HUDEP-2 (cell line): ENCODE measurements at regions not wholly inside any gene's neighbourhood (a gene's known extent, or its start where the extent isn't known, plus 50 kb on each side); places are given as distances from the start of the nearest gene placed in this dataset.
"Not testable (repeated sequence)": the region's sequence is repeated elsewhere in the genome, so short reads cannot be mapped to it uniquely, and the experiment has no call there.

Experiments
- DNase-seq, 76 experiments: peaks; one replicate each; lab custom pipeline; 2025; ENCODE audit not compliant: unreplicated experiment in 76 of 76; lab: John Stamatoyannopoulos, UW

DNA sequence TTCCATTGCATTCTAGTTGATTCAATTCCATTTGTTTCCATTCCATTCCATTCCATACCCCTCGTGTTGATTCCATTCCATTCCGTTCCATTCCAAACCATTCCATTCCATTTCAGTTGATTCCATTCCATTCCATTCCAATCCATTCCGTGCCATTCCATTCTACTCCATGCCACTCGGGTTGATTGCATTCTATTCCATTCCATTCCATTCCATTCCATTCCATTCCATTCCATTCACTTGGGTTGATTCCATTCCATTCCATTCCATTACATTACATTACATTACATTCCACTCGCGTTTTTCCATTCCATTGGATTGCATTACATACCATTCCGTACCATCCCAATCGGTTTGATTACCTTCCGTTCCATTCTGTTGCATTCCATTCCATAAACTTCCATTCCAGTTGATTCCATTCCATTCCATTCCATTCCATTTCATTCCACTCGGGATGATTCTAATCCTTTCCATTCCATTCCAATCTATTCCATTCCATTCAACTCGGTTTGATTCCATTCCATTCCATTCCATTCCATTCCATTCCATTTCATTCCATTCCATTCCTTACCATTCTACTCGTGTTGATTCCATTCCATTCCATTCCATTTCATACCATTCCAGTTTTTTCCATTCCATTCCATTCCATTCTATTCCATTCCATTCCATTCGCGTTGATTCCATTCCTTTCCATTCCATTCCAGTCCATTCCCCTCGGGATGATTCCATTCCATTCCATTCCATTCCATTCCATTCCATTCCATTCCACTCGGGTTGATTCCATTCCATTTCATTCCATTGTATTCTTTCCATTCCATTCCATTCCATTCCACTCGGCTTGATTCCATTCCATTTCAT is 1140.4 kb downstream of the RPIA start:
- no peak for DNase-seq

DNA sequence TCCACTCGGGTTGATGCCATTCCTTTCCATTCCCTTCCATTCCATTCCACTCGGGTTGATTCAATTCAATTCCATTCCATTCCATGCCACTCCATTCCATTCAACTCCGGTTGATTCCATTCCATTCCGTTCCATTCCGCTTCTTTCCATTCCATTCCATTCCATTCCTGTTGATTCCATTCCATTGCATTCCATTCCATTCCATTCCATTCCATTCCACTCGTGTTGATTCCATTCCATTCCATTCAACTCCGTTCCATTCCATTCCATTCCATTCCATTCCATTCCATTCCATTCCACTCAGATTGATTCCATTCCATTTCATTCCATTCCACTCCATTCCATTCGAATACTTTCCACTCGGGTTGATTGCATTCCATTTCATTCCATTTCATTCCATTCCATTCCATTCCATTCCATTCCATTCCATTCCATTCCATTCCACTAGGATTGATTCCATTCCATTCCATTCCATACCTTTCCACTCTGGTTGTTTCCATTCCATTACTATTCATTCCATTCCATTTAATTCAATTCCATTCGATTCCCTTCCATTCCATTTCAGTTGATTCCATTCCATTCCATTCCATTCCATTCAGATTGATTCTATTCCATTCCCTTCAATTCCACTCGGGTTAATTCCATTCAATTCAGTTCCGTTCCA is 1141.8 kb downstream of the RPIA start:
- DNase-seq: no peak

DNA sequence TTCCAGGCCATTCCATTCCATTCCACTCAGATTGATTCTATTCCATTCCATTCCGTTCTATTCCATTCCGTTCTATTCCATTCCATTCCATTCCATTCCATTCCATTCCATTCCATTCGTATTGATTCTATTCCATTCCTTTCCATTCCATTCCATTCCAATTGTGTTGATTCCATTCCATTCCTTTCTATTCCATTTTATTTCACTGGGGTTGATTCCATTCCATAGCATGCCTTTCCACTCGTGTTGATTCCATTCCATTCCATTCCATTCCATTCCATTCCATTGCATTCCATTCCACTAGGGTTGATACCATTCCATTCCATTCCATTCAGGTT is 1142.3 kb downstream of the RPIA start:
- DNase-seq: no peak

DNA sequence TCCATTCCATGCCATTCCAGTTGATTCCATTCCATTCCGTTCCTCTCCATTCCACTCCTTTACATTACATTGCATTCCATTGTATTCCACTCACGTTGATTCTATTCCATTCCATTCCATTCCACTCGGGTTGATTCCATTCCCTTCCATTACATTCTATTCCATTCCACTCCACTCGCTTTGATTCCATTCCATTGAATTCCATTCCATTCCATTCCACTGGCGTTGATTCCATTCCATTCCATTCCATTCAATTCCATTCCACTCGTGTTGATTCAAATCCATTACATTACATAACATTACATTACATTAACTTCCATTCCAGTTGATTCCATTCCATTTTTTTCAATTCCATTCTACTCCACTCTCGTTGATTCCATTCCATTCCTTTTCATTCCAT is 1142.8 kb downstream of the RPIA start:
- DNase-seq: no peak

DNA sequence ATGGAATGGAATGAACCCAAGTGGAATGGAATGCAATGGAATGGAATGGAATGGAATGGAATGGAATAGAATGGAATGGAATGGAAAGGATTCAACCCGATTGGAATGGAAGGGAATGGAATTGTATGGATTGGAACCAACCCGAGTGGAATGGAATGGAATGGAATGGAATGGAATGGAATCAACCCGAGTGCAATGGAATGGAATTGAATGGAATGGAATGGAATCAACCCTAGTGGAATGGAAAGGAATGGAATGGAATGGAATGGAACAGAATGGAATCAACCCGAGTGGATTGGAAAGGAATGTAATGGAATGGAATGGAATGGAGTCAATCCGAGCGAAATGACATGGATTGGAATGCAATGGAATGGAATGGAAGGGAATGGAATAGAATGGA is 1144.9 kb downstream of the RPIA start:
- not testable (repeated sequence) for DNase-seq

DNA sequence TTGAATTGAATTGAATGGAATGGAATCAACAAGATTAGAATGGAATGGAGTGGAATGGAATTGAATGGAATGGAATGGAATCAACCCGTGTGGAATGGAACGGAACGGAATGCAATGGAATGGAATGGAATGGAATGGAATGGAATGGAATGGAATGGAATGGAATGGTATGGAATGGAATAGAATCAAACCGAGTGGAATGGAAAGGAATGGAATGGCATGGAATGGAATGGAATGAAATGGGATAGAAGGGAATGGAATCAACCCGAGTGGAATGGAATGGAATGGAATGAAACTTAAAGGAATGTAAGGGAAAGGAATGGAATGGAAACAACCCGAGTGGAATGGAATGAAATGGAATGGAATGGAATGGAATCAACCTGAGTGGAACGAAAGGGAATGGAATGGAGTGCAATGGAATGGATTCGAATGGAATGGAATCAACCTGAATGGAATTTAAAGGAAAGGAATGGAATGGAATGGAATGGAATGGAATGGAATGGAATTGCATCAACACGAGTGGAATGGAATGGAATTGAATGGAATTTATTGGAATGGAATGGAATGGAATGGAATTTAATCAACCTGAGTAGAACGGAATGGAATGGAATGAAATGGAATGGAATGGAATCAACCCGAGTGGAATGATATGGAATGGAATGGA is 1146.6 kb downstream of the RPIA start:
- no peak for DNase-seq

DNA sequence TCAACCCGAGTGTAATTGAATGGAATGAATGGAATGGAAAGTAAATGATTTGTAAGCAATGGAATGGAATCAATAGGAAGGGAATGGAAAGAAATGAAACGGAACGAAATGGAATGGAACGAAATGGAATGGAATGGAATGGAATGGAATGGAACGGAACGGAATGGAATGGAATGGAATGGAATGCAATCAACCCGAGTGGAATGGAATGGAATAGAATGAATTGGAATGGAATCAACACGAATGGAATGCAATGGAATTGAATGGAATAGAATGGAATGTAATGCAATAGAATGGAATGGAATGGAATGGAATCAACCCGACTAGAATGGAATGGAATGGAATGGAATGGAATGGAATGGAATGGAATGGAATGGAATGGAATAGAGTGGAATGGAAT is 1148.7 kb downstream of the RPIA start:
- DNase-seq: not testable (repeated sequence)

DNA sequence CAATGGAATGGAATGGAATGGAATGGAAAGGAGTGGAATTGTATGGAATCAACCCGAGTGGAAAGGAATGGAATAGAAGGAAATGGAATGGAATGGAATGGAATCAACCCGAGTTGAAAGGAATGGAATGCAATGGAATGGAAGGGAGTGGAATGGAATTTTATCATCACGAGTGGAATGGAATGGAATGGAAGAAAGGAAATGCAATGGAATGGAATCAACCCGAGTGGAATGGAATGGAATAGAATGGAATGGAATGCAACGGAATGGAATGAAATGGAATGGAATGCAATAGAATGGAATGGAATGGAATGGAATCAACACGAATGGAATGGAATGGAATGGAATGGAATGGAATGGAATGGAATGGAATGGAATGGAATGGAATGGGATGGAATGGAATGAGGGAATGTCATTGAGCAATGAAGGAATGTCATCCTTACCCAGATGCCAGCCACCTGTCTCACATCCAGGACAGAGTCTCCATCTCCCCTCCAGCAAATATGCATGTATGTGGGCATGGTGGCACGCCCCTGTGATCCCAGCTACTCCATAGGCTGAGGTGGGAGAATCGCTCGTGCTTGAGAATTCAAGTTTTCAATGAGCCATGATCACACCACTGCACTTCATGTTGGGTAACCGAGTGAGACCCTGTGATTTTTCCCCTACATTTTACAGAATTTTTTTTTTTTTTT is 1149.5 kb downstream of the RPIA start:
- DNase-seq: not testable (repeated sequence)

DNA sequence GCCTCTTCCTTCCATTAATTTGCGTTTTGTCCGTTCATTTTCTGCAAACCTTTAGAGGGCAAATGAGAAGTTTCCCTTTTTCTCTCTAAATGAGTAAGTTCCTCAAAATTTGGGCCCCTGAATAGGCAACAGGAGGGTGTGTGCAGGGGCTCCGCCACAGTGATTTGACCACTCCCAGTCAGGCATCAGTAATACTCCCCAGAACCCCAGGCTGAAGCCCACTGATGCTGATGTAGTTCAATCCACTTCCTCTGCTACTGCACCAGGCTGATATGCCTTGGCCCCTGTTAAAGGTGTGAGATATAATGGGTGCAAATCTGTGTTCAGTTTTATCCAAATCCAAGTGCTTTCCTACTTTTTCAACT is 1150.0 kb downstream of the RPIA start:
- no peak for DNase-seq

DNA sequence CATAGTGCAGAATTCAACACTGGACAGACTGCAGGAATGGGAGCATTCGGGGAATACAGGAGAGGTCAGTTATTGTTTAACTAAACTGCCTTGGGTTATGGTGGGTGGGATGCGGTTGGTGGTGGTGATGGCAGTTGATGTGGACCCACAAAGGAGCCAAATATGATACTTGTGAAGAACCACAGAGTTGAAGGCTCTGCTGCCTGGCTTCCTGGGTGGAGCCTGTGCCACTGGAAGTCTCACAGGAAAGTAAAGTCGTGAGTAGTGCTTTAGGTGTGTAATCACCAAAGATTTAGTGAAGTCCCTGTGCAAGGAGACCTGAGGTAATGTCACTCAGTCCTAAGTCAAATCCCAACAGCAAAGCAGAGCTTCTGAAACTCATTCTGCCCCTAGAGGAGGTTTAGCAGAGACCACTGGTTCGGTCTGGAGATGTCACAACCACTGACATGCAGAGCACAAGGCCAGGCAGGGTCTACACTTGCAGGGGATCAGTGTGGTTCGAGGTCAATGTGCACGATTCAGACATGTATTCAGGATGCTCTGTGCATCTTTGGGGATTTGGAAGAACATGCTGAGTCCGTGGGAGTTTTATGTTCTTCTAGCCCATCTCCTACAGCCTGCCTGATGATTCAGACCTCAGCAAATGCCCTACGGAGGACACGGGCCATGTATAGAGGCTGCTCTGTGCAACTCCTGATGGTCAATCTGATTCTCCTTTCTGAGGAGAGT is 1150.9 kb downstream of the RPIA start:
- DNase-seq: no peak

DNA sequence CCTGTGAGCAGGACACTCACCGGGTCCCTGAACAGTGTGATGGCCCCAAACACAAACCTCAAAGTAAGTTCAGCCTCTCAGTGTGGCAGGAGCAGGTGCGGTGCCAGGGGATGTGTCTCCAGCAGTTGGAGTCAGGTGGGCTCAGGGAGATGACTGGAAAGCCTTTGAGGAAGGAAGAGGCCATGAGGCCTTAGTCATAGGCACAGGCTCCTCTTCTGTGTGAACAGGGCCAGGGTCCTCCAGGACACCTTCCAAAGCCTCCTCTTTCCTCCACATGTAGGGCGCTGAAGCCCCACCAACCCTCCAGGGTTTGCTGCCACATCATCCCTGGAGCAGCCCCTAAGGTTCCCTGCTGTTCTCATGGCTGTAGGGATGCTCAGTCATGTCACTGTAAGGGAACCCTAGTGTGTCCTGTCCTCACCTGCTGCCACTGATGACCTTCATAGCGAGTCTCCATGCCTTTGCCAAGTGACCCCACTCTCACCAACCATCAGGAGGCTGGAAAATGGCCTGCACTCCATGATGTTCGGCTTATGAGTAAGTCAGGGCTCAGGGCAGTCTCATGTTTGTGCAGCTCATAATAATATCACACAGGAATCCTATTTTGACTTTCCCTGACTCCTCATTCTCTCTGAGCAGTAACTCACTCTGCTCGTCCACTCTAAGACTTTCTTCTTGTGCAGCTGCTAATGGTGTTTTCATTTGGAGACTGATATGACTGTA is 1152.9 kb downstream of the RPIA start:
- no peak for DNase-seq

DNA sequence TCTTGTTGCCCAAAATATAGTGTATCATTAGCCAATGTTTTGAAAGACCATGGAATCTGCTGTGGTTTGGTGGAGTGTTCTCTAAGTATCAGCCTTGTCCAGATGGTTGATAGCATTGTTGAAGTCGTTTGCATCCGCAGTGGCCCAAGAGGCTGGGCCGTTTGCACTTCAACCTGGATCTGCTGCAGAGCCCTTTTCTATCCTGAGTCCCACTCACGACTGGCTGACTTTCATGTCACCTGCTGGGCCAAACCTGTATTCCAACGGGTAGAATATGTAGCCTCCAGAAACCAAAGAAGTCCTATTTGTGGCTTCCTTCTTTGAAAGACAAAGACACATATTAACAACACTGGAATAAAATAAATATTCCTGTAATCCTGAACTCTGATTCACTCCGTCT is 1154.1 kb downstream of the RPIA start:
- no peak for DNase-seq

DNA sequence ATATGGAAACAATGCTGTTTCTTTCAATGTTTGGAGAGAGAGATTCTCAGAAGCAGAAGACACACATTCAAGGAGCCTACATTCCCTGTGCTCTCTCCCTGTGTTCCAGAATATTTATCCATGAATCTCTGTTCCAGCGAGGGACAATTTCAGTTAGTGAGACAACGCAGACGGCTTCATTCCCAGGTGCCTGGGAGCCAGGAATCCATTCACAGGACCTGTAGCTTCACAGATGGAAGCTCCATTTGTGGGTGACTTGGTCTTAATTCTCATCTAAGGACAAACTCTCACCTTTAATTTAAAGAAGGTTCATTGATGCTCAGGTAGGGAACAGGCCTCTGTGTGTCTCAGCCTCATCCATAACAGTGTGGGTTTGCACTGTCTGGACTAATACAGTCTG is 1156.6 kb downstream of the RPIA start:
- no peak for DNase-seq

DNA sequence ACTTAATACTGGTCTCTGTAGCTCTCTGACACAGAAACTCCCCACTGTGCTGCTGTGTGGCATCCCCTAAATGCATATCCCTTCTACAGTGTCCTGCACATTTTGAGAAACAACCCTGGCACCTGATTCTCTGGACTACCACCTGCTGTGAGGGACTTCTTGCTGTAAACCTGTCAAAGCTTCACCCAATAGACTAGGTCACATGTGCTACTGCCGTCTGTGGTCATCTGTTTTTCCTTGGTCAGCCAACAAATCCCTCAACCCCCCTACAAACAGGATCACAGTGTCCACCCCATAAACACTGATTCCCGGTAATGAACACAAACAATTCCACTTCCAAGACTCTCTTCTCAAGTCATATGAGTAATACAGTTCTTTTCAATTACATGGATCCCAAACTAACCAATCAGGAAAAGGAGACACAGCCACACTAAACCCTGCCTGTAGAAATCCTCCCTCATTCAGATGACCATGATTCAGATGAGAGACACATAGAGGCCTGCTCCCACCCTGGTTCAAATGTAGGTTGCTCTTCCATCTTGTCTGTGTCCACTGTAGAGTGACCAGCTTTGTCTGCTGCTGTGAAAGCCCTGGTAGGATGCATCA is 1157.4 kb downstream of the RPIA start:
- DNase-seq: no peak

DNA sequence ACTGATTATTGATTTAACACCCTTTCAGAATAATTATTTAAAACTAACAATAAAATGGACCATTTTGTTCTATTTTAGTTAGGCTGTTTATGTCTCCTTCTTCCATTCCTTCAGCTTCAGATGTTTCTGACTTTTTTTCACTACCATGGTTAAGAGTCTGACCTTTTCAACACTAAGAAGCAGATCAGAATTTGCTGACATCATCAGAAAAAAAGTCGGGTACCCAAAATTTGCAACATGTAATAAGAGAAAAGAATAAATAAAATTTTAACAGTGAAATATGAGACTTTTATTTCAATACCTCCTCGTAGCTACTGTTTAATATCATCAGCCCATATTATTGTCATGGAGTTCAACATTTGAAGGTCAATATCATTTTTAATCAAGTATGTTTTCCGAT is 1158.3 kb downstream of the RPIA start:
- DNase-seq: no peak

DNA sequence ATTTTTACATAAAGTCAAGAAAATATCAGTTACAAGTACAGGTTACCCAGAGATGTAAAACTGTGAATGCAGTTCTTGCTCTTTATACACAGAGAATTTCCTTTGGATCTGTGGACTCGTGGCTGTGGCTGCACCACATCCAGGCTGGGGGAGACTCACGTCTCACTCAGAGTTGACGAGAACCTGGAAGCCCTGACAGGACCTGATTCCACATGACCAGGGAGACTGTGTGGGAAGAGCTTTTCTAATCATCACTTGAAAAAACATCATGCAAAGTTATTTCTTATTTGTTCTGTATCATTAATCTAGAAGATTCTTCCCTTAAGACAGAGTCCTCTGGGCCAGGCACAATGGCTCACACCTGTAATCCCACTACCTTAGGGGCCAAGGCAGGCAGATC is 1159.0 kb downstream of the RPIA start:
- no peak for DNase-seq

DNA sequence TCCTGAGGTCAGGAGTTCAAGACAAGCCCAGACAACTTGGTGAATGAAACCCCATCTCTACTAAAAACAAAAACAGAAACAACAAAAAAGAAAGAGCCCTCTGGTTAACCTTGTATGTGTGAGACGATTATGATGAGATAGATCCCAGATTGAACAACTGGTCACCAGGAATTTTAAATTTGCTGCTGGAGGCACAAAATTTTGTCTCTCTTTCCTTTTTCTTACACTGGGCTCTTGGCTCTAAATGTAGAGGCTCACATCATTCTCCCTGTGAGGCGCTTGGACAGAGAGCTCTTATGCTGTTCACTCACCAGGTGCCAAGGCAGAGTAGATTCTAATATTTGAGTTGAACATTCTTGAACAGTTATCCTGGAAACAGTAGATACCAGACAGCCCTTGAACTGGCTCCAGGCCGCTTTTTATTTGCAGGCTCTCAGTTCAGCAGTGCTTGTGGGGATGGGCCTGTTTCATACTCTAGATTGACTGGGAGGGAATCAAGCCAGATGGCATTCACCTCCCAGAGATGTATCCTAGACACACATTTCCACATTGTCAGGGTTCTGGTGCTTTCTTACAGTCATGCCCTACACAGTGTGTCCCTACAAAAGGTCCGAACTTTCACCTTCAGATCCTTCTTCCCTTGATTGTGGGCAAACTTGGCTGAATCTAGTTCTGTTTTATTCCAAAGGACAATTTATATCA is 1159.6 kb downstream of the RPIA start:
- DNase-seq: no peak

DNA sequence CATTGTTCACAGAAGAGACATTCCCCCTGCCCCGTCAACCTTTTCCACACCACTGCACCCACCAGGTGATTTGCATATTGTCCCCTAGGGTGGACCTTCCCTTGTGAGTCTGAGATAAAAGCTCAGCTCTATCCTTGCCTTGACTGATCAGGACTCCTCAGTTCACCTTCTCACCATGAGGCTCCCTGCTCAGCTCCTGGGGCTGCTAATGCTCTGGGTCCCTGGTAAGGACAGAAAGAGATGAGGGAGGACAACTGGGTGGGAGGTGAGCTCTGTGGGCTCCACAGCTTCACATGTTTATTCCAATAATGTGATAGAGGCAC is 1160.1 kb downstream of the RPIA start:
- DNase-seq: no peak

DNA sequence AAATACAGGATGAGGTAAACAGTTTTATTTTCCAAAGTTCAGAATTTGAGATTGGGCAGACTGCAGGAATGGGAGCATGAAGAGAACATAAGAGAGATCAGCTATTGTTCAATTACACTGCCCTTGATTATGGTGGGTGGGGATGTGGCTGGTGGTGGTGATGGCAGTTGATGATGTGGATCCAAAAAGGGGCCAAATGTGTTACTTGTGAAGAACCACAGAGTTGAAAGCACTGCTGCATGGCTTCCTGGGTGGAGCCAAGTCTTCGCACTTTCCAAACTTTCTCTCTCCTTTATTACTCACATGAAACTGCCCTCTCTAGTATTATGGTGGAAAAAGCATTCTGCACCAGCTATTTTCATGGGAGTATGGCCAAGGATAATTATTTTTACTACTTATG is 1162.0 kb downstream of the RPIA start:
- not testable (repeated sequence) for DNase-seq
